K562 (cell line): ENCODE measurements at regions not wholly inside any gene's neighbourhood (a gene's known extent, or its start where the extent isn't known, plus 50 kb on each side); places are given as distances from the start of the nearest gene placed in this dataset.

Source experiments
- ATAC-seq: fragments of 200-7000 bp; cut with Tn5 transposase; 3 replicates; pipeline ENCODE4 v1.9.1; 2020; ENCODE audit warnings: moderate library complexity
- BruUV-seq: library from RNA; stranded (reverse); fragments of 400-500 nt; replicated peaks from 2 replicates; lab custom pipeline; 2021; lab: Mats Ljungman, UMichigan
- CTCF ChIA-PET: fragments of 300-600 bp; formaldehyde crosslinking; extraction: SDS; loops from one replicate; lab custom pipeline; 2021; ENCODE audit warnings: low intra/inter-chr PET ratio; lab: Yijun Ruan, JAX
- POLR2A ChIA-PET: fragments of 300-600, 350-650 bp; sonication (Branson Sonifier 250); formaldehyde crosslinking; extraction: SDS; loops from one replicate; lab custom pipeline; 2021; ENCODE audit warnings: antibody characterized with exemption, inconsistent platforms; lab: Yijun Ruan, JAX
- DNase-seq, 4 experiments: peaks; one replicate each; pipeline versions ENCODE4 v3.0.0 to v3.0.0-alpha.2; 2011 to 2018; ENCODE audit warnings: low spot score in 3 of 4, mixed read lengths in 3 of 4; ENCODE audit errors: extremely low read depth in 1 of 4
- FAIRE-seq: peaks from 2 replicates; lab custom pipeline; 2011; peaks lifted over from hg19 to GRCh38; lab: Jason Lieb, UNC
- H2AFZ ChIP-seq: 2 replicates; pipeline ENCODE4 v1.6.0; 2011; ENCODE audit warnings: low read depth, low read length, control low read depth, inconsistent platforms
- H3K27ac ChIP-seq: fragments of 200-600 bp; 3 replicates; pipeline ENCODE4 v1.8.0; 2011; ENCODE audit warnings: low read depth, mild to moderate bottlenecking, control low read depth, inconsistent platforms, low read length, moderate library complexity, mixed read lengths; ENCODE audit errors: extremely low read depth
- H3K27me3 ChIP-seq, 2 experiments: fragments of 300-600 bp in 1 of 2; 2 replicates in 1 of 2; 3 replicates in 1 of 2; pipeline versions ENCODE4 v1.6.0 to v1.8.0; 2011; ENCODE audit warnings: inconsistent platforms in 2 of 2, low read length in 2 of 2, mild to moderate bottlenecking in 1 of 2, mixed read lengths in 1 of 2, moderate library complexity in 1 of 2; ENCODE audit not compliant: control insufficient read depth in 2 of 2, insufficient read depth in 2 of 2
- H3K36me3 ChIP-seq: fragments of 300-600 bp; 3 replicates; pipeline ENCODE4 v1.8.0; 2011; ENCODE audit warnings: mild to moderate bottlenecking, low read length, inconsistent platforms; ENCODE audit not compliant: control insufficient read depth, insufficient read depth
- H3K4me1 ChIP-seq, 2 experiments: fragments of 200-600 bp in 1 of 2; replicated peaks in 1 of 2; 2 replicates in 1 of 2; 3 replicates in 1 of 2; pipeline versions ENCODE4 v1.5.1 to v1.8.0; 2011; ENCODE audit warnings: inconsistent platforms in 2 of 2, low read length in 2 of 2, mild to moderate bottlenecking in 1 of 2, mixed read lengths in 1 of 2, moderate library complexity in 1 of 2; ENCODE audit not compliant: control insufficient read depth in 2 of 2, insufficient read depth in 2 of 2
- H3K4me2 ChIP-seq: 2 replicates; pipeline ENCODE4 v1.6.1; 2011; ENCODE audit warnings: low read length, control low read depth, inconsistent platforms, mixed read lengths; ENCODE audit not compliant: insufficient read depth
- H3K4me3 ChIP-seq: fragments of 200-600 bp; sonication (generic), shearing (Covaris generic); 2 replicates; pipeline ENCODE4 v1.5.1; 2016; ENCODE audit warnings: control low read depth, inconsistent platforms
- H3K79me2 ChIP-seq: fragments of 200-600 bp; 3 replicates; pipeline ENCODE4 v1.8.0; 2011; ENCODE audit warnings: low read length, inconsistent platforms; ENCODE audit not compliant: control insufficient read depth, insufficient read depth
- H3K9ac ChIP-seq, 2 experiments: 2 replicates each; pipeline versions ENCODE4 v1.6.0 to v1.6.1; 2011; ENCODE audit warnings: low read depth in 2 of 2, low read length in 2 of 2, control low read depth in 1 of 2, inconsistent platforms in 1 of 2, mild to moderate bottlenecking in 1 of 2, mixed read lengths in 1 of 2; ENCODE audit not compliant: insufficient read depth in 1 of 2
- H3K9me1 ChIP-seq: one replicate; pipeline ENCODE4 v1.6.0; 2011; ENCODE audit warnings: inconsistent platforms, mild to moderate bottlenecking, low read length, moderate library complexity; ENCODE audit not compliant: control insufficient read depth, insufficient read depth
- H3K9me3 ChIP-seq: replicated peaks from 2 replicates; pipeline ENCODE4 v1.5.1; 2011; ENCODE audit warnings: low read depth, low read length, inconsistent platforms; ENCODE audit not compliant: control insufficient read depth, insufficient read depth
- H4K20me1 ChIP-seq: replicated peaks from 2 replicates; pipeline ENCODE4 v1.6.1; 2011; ENCODE audit warnings: low read length, inconsistent platforms, mixed read lengths; ENCODE audit not compliant: control insufficient read depth, insufficient read depth
- ARID1B ChIP-seq: fragments of 450-650 bp; IDR thresholded peaks from 2 replicates; pipeline ENCODE4 v1.6.1; 2016; ENCODE audit warnings: antibody characterized with exemption, mild to moderate bottlenecking, inconsistent platforms
- CBFA2T2 ChIP-seq: fragments of 450-650 bp; conservative IDR thresholded peaks from 2 replicates; pipeline ENCODE4 v1.6.1; 2017; ENCODE audit warnings: mild to moderate bottlenecking
- CBFA2T3 ChIP-seq: fragments of 450-650 bp; IDR thresholded peaks from 2 replicates; pipeline ENCODE4 v1.6.1; 2017
- CTBP1 ChIP-seq: fragments of 450-650 bp; IDR thresholded peaks from 2 replicates; pipeline ENCODE4 v1.6.1; 2016; ENCODE audit warnings: borderline replicate concordance
- DPF2 ChIP-seq: fragments of 450-650 bp; IDR thresholded peaks from 2 replicates; pipeline ENCODE4 v1.6.1; 2016
- EP300 ChIP-seq: IDR thresholded peaks from 2 replicates; pipeline ENCODE4 v1.6.1; 2012; ENCODE audit warnings: low read length, improper control_type of control experiment
- ESRRA ChIP-seq: fragments of 450-650 bp; IDR thresholded peaks from 2 replicates; pipeline ENCODE4 v1.6.1; 2014; ENCODE audit warnings: low read depth, mild to moderate bottlenecking, moderate library complexity, borderline replicate concordance
- HMBOX1 ChIP-seq: sonication (generic); IDR thresholded peaks from 2 replicates; pipeline ENCODE4 v1.6.1; 2016
- KDM1A ChIP-seq, 2 experiments: fragments of 450-650 bp; IDR thresholded peaks; 2 replicates each; pipeline ENCODE4 v1.6.1; 2016; ENCODE audit warnings: mild to moderate bottlenecking in 2 of 2
- MAFF ChIP-seq: IDR thresholded peaks from 2 replicates; pipeline ENCODE4 v1.6.1; 2012; ENCODE audit warnings: low read length, improper control_type of control experiment
- NCOA4 ChIP-seq: fragments of 450-650 bp; IDR thresholded peaks from 2 replicates; pipeline ENCODE4 v1.6.1; 2018; ENCODE audit warnings: mild to moderate bottlenecking; ENCODE audit not compliant: partially characterized antibody
- NCOR1 ChIP-seq: fragments of 450-650 bp; IDR thresholded peaks from 2 replicates; pipeline ENCODE4 v1.6.1; 2016; ENCODE audit warnings: mild to moderate bottlenecking, moderate library complexity
- POLR2AphosphoS2 ChIP-seq: IDR thresholded peaks from 2 replicates; pipeline ENCODE4 v1.6.1; 2012; ENCODE audit warnings: low read length, improper control_type of control experiment
- RBFOX2 ChIP-seq: fragments of 200-400 bp; formaldehyde crosslinking; IDR thresholded peaks from 2 replicates; pipeline ENCODE4 v1.6.1; 2017; ENCODE audit warnings: low read depth, mild to moderate bottlenecking, low read length, moderate library complexity
- RBM14 ChIP-seq: fragments of 200-400 bp; formaldehyde crosslinking; IDR thresholded peaks from 2 replicates; pipeline ENCODE4 v1.6.1; 2018; ENCODE audit warnings: low read depth, mild to moderate bottlenecking, low read length, moderate library complexity, borderline replicate concordance; ENCODE audit not compliant: insufficient read depth
- RBM34 ChIP-seq: fragments of 200-400 bp; formaldehyde crosslinking; IDR thresholded peaks from 2 replicates; pipeline ENCODE4 v1.6.1; 2018; ENCODE audit warnings: low read length, borderline replicate concordance; ENCODE audit not compliant: insufficient read depth
- RCOR1 ChIP-seq, 2 experiments: IDR thresholded peaks; 2 replicates each; pipeline ENCODE4 v1.6.1; 2012; ENCODE audit warnings: low read depth in 2 of 2, low read length in 2 of 2, borderline replicate concordance in 1 of 2, improper control_type of control experiment in 1 of 2
- SMAD4 ChIP-seq: fragments of 250-450 bp; sonication (Bioruptor Pico); conservative IDR thresholded peaks from 2 replicates; pipeline ENCODE4 v1.8.0; 2021; ENCODE audit warnings: inconsistent platforms, mild to moderate bottlenecking, moderate library complexity
- SMARCA4 ChIP-seq: fragments of 450-650 bp; IDR thresholded peaks from 2 replicates; pipeline ENCODE4 v1.6.1; 2016
- SOX6 ChIP-seq: fragments of 450-650 bp; IDR thresholded peaks from 2 replicates; pipeline ENCODE4 v1.6.1; 2014; ENCODE audit warnings: mild to moderate bottlenecking
- STAT5B ChIP-seq: fragments of 250-450 bp; sonication (Bioruptor Pico); IDR thresholded peaks from 2 replicates; pipeline ENCODE4 v1.8.0; 2021; ENCODE audit warnings: mild to moderate bottlenecking, inconsistent platforms
- TAL1 ChIP-seq: fragments of 450-650 bp; IDR thresholded peaks from 2 replicates; pipeline ENCODE4 v1.6.1; 2016; ENCODE audit warnings: mild to moderate bottlenecking
- TARDBP ChIP-seq: fragments of 450-650 bp; IDR thresholded peaks from 2 replicates; pipeline ENCODE4 v1.6.1; 2016
- TBL1XR1 ChIP-seq, 2 experiments: IDR thresholded peaks; 2 replicates each; pipeline ENCODE4 v1.6.1; 2012; ENCODE audit warnings: improper control_type of control experiment in 2 of 2, low read length in 2 of 2, mild to moderate bottlenecking in 1 of 2
- TCF3 ChIP-seq: sonication (generic); formaldehyde crosslinking; IDR thresholded peaks from 2 replicates; pipeline ENCODE4 v1.4.0; 2020; ENCODE audit warnings: mild to moderate bottlenecking, missing genetic modification reagents
- TEAD4 ChIP-seq, 2 experiments: sonication (generic) in 1 of 2; formaldehyde crosslinking in 1 of 2; IDR thresholded peaks; 2 replicates each; pipeline versions ENCODE4 v1.6.1 to v1.8.0; 2012 to 2022; ENCODE audit warnings: borderline replicate concordance in 1 of 2, inconsistent platforms in 1 of 2, low read length in 1 of 2, mild to moderate bottlenecking in 1 of 2, missing genetic modification reagents in 1 of 2
- ZFPM2 ChIP-seq: fragments of 250-450 bp; sonication (Bioruptor Pico); IDR thresholded peaks from 2 replicates; pipeline ENCODE4 v1.5.1; 2022; ENCODE audit warnings: mild to moderate bottlenecking
- ZNF174 ChIP-seq: fragments of 250-450 bp; sonication (Bioruptor Pico); IDR thresholded peaks from 2 replicates; pipeline ENCODE4 v1.4.0; 2020; ENCODE audit warnings: mild to moderate bottlenecking
- in situ Hi-C: fragments of 300-500 bp; cut with MboI; formaldehyde crosslinking; loops from 4 replicates; pipeline ENCODE4 v1.15.0; 2018; ENCODE audit warnings: inconsistent platforms, mixed read lengths
- intact Hi-C: fragments of 100-400 bp; cut with micrococcal nuclease; formaldehyde crosslinking; loops from 2 replicates; pipeline ENCODE4 v1.14.2; 2022

GRCh38 chr14:33859306-33859705 lies 91.6 kb downstream of the EGLN3 start:
- Histone ChIP-seq H3K4me1 (peaks cover 0 to 21% of the 10 kb centered on the region in 2 experiments; a peak in 4 of 5 replicates), H3K9me3 (no peaks in the 10 kb centered on the region), H3K9me1 (no peaks in the 10 kb centered on the region), H2AFZ (no peak overlapping the region), H3K4me3 (no peak overlapping the region), H3K36me3 (no peaks in the 10 kb centered on the region), H4K20me1 (no peaks in the 10 kb centered on the region), H3K79me2 (no peaks in the 10 kb centered on the region), H3K27me3 (no peaks in the 10 kb centered on the region), H3K4me2 (0 out of 2 replicates have a peak overlapping the region, but pooled peaks have one; percentile 7), H3K27ac (no peak overlapping the region), H3K9ac (no peak overlapping the region)
- CTCF ChIA-PET = no interaction called here
- ATAC-seq (peak; percentile 82), DNase-seq (peak in 2 of 4 experiments; percentile 24 to 34), FAIRE-seq (peak; percentile 79)
- intact Hi-C loops = no loop called here
- in situ Hi-C loops = no loop called here
- POLR2A ChIA-PET = interaction anchor here (1.1 to 1.2 kb wide), 3 partner anchors 11 to 69 kb away, joined by 3 to 4 read pairs (median 3); no protein-coding TSS in a partner anchor
- BruUV-seq = no TSS peak
- TF ChIP-seq ESRRA (peak; percentile 46; the same call in 1 of the 2 replicates), TARDBP (no peak), POLR2AphosphoS2 (no peak), ZNF174 (no peak), TBL1XR1 (IDR thresholded peaks at IDR 0.05; ENCODE audit: low read length in 2 of 2) (peak in 1 of 2 experiments; percentile 67; a peak in 1 of 4 replicates), EP300 (peak; percentile 61; the same call in 1 of the 2 replicates), CBFA2T3 (peak; percentile 66), NCOR1 (peak; percentile 67), RBM14 (no peak), NCOA4 (no peak), TEAD4 (IDR thresholded peaks at IDR 0.05; ENCODE audit: low read length) (peak; percentile 53), TEAD4 (CRISPR knock-in tag; IDR thresholded peaks at IDR 0.05; ENCODE audit: borderline replicate concordance) (no peak), RCOR1 (IDR thresholded peaks at IDR 0.05; ENCODE audit: borderline replicate concordance in 1 of 2, low read depth in 2 of 2, low read length in 2 of 2) (peak in 1 of 2 experiments; percentile 55; a peak in 1 of 4 replicates), SMARCA4 (no peak), ARID1B (peak; percentile 62; the same call in 1 of the 2 replicates), RBM34 (no peak), SMAD4 (CRISPR knock-in tag) (peak; percentile 93), RBFOX2 (no peak), STAT5B (CRISPR knock-in tag) (no peak), HMBOX1 (no peak), SOX6 (0 out of 2 replicates have a peak, but pooled peaks have one; percentile 25), KDM1A (IDR thresholded peaks at IDR 0.05) (0 out of 4 replicates have a peak, but pooled peaks of 1 of the 2 experiments have one; percentile 13), TCF3 (CRISPR knock-in tag) (peak; percentile 53), DPF2 (0 out of 2 replicates have a peak, but pooled peaks have one; percentile 27), CTBP1 (0 out of 2 replicates have a peak, but pooled peaks have one; percentile 14), TAL1 (peak; percentile 45), MAFF (no peak), CBFA2T2 (peak; percentile 36; the same call in 1 of the 2 replicates), ZFPM2 (CRISPR knock-in tag) (no peak)
